ENCODE measurements at regions not wholly inside any gene's neighbourhood (a gene's known extent, or its start where the extent isn't known, plus 50 kb on each side); places are given as distances from the start of the nearest gene placed in this dataset.

- no peak for DNase-seq
These were observed 105.6 kb downstream of the SPRY2 start for GRCh38 chr13:80235166-80235966.

- DNase-seq, result no peak
These were observed 113.3 kb downstream of the SPRY2 start for GRCh38 chr13:80227645-80228044.

GRCh38 chr13:80226645-80227044 is 114.3 kb downstream of the SPRY2 start:
- DNase-seq, result no peak

DNA sequence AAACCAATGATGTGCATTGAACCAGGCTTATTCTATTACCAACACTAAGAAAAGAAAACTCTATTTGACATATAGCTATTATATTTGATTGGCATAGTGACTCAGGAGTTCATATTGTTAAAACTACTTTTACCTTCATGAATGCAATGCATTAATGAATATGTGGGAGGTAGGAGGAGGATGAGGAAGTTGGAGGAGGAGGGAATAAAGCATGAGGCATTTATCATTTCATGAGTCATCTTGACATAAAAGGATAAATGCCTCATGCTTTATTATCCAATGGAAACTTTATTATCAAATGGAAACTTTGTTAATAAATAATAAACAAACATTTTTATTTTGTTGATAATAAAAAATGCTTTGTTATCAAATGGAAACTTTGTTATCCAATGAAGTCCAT is 116.5 kb downstream of the SPRY2 start:
- DNase-seq, result no peak

DNA sequence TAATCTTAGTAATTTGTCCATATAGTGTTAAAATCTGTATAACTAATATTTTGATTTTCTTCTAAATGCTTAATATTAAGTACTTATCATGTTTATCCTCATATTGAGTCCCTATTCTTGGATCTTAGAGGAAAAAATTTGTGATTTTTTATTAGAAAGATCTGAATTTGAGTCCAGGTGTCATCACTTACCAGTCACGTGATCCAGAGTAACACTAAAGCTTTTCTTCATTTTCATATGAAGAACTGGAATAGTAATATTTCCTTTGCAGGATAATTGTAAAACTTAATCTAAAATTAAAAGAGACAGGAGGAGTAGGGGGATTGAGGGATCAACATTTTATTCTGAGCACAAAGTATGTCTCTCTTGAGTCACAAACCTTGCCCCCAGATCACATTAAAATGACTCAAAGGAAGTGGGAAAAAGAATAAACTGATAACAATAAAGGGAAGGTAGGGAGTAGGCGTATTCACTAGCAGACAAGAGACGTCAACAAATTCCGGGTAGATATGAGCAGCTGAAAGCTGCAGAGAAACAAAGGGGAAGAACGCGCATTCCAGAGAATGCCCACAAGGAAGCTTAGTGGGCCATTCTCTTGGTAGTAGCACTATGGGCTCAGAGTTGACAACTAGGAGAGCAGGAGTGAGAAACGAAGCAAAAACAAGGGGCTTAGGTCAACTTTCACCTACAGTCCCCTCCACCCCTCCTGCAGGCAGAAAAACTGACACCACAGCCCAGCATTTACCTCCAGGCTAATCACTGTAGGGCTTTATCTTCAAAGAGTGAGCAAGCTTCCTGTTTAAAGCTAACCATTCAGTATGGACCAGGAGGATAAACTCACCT is 123.1 kb downstream of the SPRY2 start:
- no peak for DNase-seq

GRCh38 chr13:80215368-80215767 is 125.6 kb downstream of the SPRY2 start:
- no peak for DNase-seq

DNA sequence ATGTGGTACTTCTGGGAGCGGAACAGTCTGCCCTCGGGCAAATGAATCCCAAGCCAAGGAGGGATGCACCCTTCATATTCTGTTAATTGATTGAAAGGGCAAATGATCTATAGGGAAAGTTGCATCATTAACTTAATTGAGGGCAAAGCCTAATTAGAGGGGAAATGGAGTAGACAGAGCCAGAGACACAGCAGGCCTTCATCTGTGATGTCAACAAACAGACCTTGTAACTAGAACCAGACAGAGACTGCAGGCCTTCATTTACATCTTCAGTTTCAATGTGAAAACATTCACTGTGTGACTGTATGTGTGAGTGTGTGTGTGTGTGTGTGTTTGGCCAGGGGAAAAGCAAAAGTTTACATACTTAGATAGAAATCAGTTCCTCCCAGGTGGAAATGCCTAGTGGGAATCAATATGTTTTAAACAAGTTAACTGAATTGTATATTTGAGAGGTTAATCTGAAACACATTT is 126.4 kb downstream of the SPRY2 start:
- DNase-seq, result no peak

DNA sequence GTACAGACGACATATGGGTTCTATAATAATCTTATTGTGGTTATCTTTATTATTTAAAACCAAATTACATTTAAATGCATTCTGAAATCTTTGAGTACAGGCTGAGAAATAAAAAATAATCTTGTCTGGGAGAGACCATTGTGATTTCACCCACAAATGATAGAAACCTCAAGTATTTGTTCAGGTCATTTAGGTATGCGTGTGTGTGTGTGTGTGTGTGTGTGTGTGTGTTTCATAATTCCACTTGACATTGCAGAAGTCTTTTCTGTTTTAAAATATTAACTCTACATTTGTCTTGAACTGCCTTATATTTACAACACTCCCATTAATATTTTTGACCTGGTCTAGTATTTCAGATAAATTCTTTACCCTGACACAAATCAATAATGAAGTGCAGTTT is 126.9 kb downstream of the SPRY2 start:
- no peak for DNase-seq

- no peak for DNase-seq
These were observed 127.7 kb downstream of the SPRY2 start for GRCh38 chr13:80213201-80213600.

- DNase-seq, result no peak
These were observed 129.4 kb downstream of the SPRY2 start for GRCh38 chr13:80211566-80211965.

- DNase-seq, result no peak
These were observed 136.3 kb downstream of the SPRY2 start for GRCh38 chr13:80204642-80205041.

DNA sequence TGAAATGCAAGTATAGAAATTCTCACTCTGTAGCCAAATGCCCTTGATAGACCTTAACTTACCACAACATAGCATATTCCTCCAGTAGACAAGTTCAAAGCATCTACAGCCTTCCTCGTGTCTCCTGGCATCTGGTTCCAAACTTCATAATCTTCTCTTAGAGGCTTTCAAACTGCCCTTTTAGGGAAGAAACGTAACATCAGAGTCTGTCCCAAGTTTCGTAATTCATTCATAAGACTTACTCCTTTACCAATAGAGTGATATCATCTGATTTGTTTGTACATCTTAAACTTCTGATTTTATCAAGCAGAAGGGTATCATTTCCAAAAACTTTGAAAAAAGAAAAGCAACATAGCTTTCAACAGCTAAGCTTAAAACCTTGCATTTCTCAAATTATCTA is 137.4 kb downstream of the SPRY2 start:
- no peak for DNase-seq

- no peak for DNase-seq
These were observed 139.0 kb downstream of the SPRY2 start for GRCh38 chr13:80201694-80202468.

- no peak for DNase-seq
These were observed 141.2 kb downstream of the SPRY2 start for GRCh38 chr13:80199585-80200292.

GRCh38 chr13:80199067-80199466 is 141.9 kb downstream of the SPRY2 start:
- DNase-seq, result no peak

DNA sequence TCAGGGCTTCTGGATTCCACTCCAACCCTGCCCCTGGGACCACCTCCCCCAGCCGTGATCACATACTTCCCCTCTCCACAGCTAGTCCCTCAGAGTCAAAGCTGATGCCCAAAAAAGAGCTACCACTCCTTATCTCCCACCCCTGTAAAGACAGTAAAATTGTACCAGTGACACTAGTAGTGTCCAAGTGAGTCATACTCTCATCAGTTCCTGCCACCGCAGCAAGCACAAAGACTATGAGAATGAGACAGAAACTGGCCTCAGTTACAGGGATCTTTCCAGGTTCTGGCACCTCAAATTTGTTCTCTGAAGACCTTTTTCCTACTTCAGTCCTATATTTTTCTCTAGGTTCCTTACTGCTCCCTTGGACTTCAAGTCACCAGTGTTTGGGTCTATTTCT is 144.2 kb downstream of the SPRY2 start:
- no peak for DNase-seq

- DNase-seq, result no peak
These were observed 145.3 kb downstream of the SPRY2 start for GRCh38 chr13:80195649-80196048.

GRCh38 chr13:80189889-80190597 is 150.9 kb downstream of the SPRY2 start:
- no peak for DNase-seq

DNA sequence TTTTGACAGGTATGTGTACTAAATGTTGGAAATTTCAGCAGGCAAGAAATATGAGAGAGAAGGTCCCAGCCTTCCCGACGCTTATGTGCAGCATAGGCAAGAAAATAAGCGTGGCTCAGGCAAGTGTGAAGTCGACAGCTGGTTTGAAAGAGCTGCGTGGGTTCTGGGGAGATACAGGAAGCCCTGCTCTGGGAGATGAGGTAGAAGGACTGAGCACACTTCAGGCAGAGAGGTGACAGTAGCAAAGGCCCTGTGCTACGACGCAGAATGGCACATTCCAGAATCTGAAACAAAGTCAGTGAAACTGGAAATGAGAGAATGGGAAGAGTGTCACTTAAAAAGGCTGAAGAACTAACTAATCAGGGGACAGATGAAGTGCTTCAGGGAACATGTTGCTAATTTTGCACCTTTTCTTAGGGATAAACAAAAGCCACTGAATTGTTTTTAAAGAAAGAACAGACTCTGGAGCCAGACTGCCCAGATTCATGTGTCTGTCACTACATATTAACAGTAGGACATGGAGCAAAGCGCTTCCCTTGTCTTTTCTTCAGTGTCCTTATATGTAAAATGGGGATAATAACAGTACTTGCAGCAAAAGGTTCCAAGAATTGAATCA is 160.1 kb downstream of the SPRY2 start:
- DNase-seq, result no peak

- DNase-seq, result no peak
These were observed 163.6 kb downstream of the SPRY2 start for GRCh38 chr13:80177327-80177726.

- DNase-seq, result no peak
These were observed 167.7 kb downstream of the SPRY2 start for GRCh38 chr13:80173224-80173623.
